Mesendoderm (in vitro differentiated cells): ENCODE measurements at regions not wholly inside any gene's neighbourhood (a gene's known extent, or its start where the extent isn't known, plus 50 kb on each side); places are given as distances from the start of the nearest gene placed in this dataset.

Experiments
- DNase-seq: peaks from one replicate; pipeline ENCODE4 v3.0.0; 2013
- H2AK5ac ChIP-seq: 2 replicates; pipeline ENCODE4 v1.6.1; 2013; ENCODE audit warnings: low read length, inconsistent platforms
- H2BK120ac ChIP-seq: 2 replicates; pipeline ENCODE4 v1.6.1; 2013; ENCODE audit warnings: low read depth, mild to moderate bottlenecking, low read length, moderate library complexity, mixed read lengths
- H2BK15ac ChIP-seq: replicated peaks from 2 replicates; pipeline ENCODE4 v1.6.1; 2013; ENCODE audit warnings: low read depth, mild to moderate bottlenecking, moderate library complexity
- H2BK5ac ChIP-seq: 2 replicates; pipeline ENCODE4 v1.6.1; 2013; ENCODE audit warnings: low read length, inconsistent platforms
- H3K18ac ChIP-seq: 2 replicates; pipeline ENCODE4 v1.6.1; 2013; ENCODE audit warnings: mild to moderate bottlenecking, low read length, mixed read lengths
- H3K23ac ChIP-seq: one replicate; pipeline ENCODE4 v1.6.1; 2013; ENCODE audit warnings: low read length
- H3K27ac ChIP-seq: 2 replicates; pipeline ENCODE4 v1.5.1; 2013; ENCODE audit warnings: low read depth, mild to moderate bottlenecking, inconsistent platforms, low read length, moderate library complexity
- H3K27me3 ChIP-seq: 2 replicates; pipeline ENCODE4 v1.6.1; 2013; ENCODE audit warnings: low read length, control low read depth, mild to moderate bottlenecking, inconsistent platforms; ENCODE audit not compliant: insufficient read depth, poor library complexity
- H3K36me3 ChIP-seq: 2 replicates; pipeline ENCODE4 v1.6.1; 2013; ENCODE audit warnings: low read length, inconsistent platforms; ENCODE audit not compliant: control insufficient read depth, insufficient read depth
- H3K4ac ChIP-seq: one replicate; pipeline ENCODE4 v1.6.1; 2013; ENCODE audit warnings: low read depth, mild to moderate bottlenecking, low read length, moderate library complexity
- H3K4me1 ChIP-seq: 2 replicates; pipeline ENCODE4 v1.6.1; 2013; ENCODE audit warnings: low read depth, low read length, inconsistent platforms; ENCODE audit not compliant: control insufficient read depth
- H3K4me2 ChIP-seq: 2 replicates; pipeline ENCODE4 v1.6.1; 2013; ENCODE audit warnings: low read length
- H3K4me3 ChIP-seq: 2 replicates; pipeline ENCODE4 v1.5.1; 2013; ENCODE audit warnings: mild to moderate bottlenecking, low read length
- H3K56ac ChIP-seq: one replicate; pipeline ENCODE4 v1.6.1; 2013; ENCODE audit warnings: low read length
- H3K79me1 ChIP-seq: 2 replicates; pipeline ENCODE4 v1.6.1; 2013; ENCODE audit warnings: low read length, inconsistent platforms
- H3K79me2 ChIP-seq: 2 replicates; pipeline ENCODE4 v1.6.1; 2013; ENCODE audit warnings: mild to moderate bottlenecking, low read length; ENCODE audit not compliant: control insufficient read depth, insufficient read depth
- H3K9ac ChIP-seq: 2 replicates; pipeline ENCODE4 v1.6.1; 2013; ENCODE audit warnings: low read length, inconsistent platforms
- H4K5ac ChIP-seq: one replicate; pipeline ENCODE4 v1.6.1; 2013; ENCODE audit warnings: low read length
- H4K8ac ChIP-seq: one replicate; pipeline ENCODE4 v1.6.1; 2013; ENCODE audit warnings: low read depth, mild to moderate bottlenecking, control low read depth, low read length, moderate library complexity
- WGBS: extraction: QIAGEN DNeasy Blood & Tissue Kit; methylation state at CpG from one replicate; pipeline ENCODE4 v1.1.7; 2013; ENCODE audit warnings: low lambda C conversion rate, missing lambda C conversion rate; ENCODE audit not compliant: insufficient coverage; ENCODE audit errors: extremely low coverage; 5-methylcytosine and 5-hydroxymethylcytosine counted together

- Histone ChIP-seq H2BK15ac (no peak overlapping the region), H4K8ac (no peak overlapping the region), H3K79me1 (no peaks in the 10 kb centered on the region), H3K4me3 (no peak overlapping the region), H3K18ac (no peak overlapping the region), H3K36me3 (no peaks in the 10 kb centered on the region), H2BK120ac (no peak overlapping the region), H3K56ac (no peak overlapping the region), H3K27ac (no peak overlapping the region), H2BK5ac (no peak overlapping the region), H3K79me2 (no peaks in the 10 kb centered on the region), H2AK5ac (no peak overlapping the region), H3K27me3 (no peaks in the 10 kb centered on the region), H3K9ac (no peak overlapping the region), H3K4me1 (no peaks in the 10 kb centered on the region), H3K23ac (no peak overlapping the region), H3K4me2 (no peak overlapping the region), H3K4ac (no peak overlapping the region), H4K5ac (no peak overlapping the region)
- no CpG with 5 or more reads among the region's 3 CpGs for WGBS
- peak; percentile 60 for DNase-seq
Measured at GRCh38 chr14:48963231-48963790, 622.9 kb downstream of the RPS29 start.

GRCh38 chr14:48957486-48957885 lies 628.7 kb downstream of the RPS29 start:
- Histone ChIP-seq H3K36me3 (no peaks in the 10 kb centered on the region), H3K4me2 (no peak overlapping the region), H3K4me1 (no peaks in the 10 kb centered on the region), H2BK15ac (no peak overlapping the region), H3K79me1 (no peaks in the 10 kb centered on the region), H3K4me3 (no peak overlapping the region), H3K23ac (no peak overlapping the region), H3K56ac (no peak overlapping the region), H3K27me3 (no peaks in the 10 kb centered on the region), H4K8ac (no peak overlapping the region), H3K79me2 (no peaks in the 10 kb centered on the region), H3K18ac (no peak overlapping the region), H2BK5ac (no peak overlapping the region), H2AK5ac (no peak overlapping the region), H3K4ac (no peak overlapping the region), H4K5ac (no peak overlapping the region), H3K27ac (no peak overlapping the region), H2BK120ac (no peak overlapping the region), H3K9ac (no peak overlapping the region)
- no CpG with 5 or more reads among the region's 5 CpGs for WGBS
- no peak for DNase-seq

GRCh38 chr14:48955857-48956256 lies 630.3 kb downstream of the RPS29 start:
- H3K27me3 ChIP-seq, result no peaks in the 10 kb centered on the region
- no peak overlapping the region for H3K56ac ChIP-seq
- DNase-seq, result no peak
- no peak overlapping the region for H2BK120ac ChIP-seq
- H3K4me2 ChIP-seq, result no peak overlapping the region
- no peaks in the 10 kb centered on the region for H3K79me2 ChIP-seq
- no peak overlapping the region for H2AK5ac ChIP-seq
- H3K9ac ChIP-seq, result no peak overlapping the region
- no peak overlapping the region for H3K4me3 ChIP-seq
- H3K18ac ChIP-seq, result no peak overlapping the region
- H4K8ac ChIP-seq, result no peak overlapping the region
- H3K23ac ChIP-seq, result no peak overlapping the region
- no peak overlapping the region for H3K4ac ChIP-seq
- H3K4me1 ChIP-seq, result no peaks in the 10 kb centered on the region
- no peak overlapping the region for H3K27ac ChIP-seq
- no peak overlapping the region for H2BK5ac ChIP-seq
- no peak overlapping the region for H2BK15ac ChIP-seq
- H3K36me3 ChIP-seq, result no peaks in the 10 kb centered on the region
- H3K79me1 ChIP-seq, result no peaks in the 10 kb centered on the region
- no CpG with 5 or more reads among the region's 1 CpG for WGBS
- H4K5ac ChIP-seq, result no peak overlapping the region

GRCh38 chr14:48954446-48954845 lies 631.7 kb downstream of the RPS29 start:
- H3K27me3 ChIP-seq, result no peaks in the 10 kb centered on the region
- H3K4me2 ChIP-seq, result no peak overlapping the region
- no peak overlapping the region for H2AK5ac ChIP-seq
- no peaks in the 10 kb centered on the region for H3K79me1 ChIP-seq
- no peaks in the 10 kb centered on the region for H3K79me2 ChIP-seq
- no peak overlapping the region for H3K9ac ChIP-seq
- H3K23ac ChIP-seq, result no peak overlapping the region
- no peaks in the 10 kb centered on the region for H3K4me1 ChIP-seq
- no peak overlapping the region for H3K4me3 ChIP-seq
- no CpG with 5 or more reads among the region's 1 CpG for WGBS
- H4K8ac ChIP-seq, result no peak overlapping the region
- H3K27ac ChIP-seq, result no peak overlapping the region
- no peak overlapping the region for H3K56ac ChIP-seq
- no peak overlapping the region for H3K4ac ChIP-seq
- no peak overlapping the region for H3K18ac ChIP-seq
- no peak overlapping the region for H2BK15ac ChIP-seq
- no peak overlapping the region for H4K5ac ChIP-seq
- no peak overlapping the region for H2BK5ac ChIP-seq
- no peak for DNase-seq
- H2BK120ac ChIP-seq, result no peak overlapping the region
- H3K36me3 ChIP-seq, result no peaks in the 10 kb centered on the region

GRCh38 chr14:48944809-48945208 lies 641.4 kb downstream of the RPS29 start:
- Histone ChIP-seq H3K27me3 (no peaks in the 10 kb centered on the region), H4K5ac (no peak overlapping the region), H3K79me1 (no peaks in the 10 kb centered on the region), H3K36me3 (no peaks in the 10 kb centered on the region), H2BK5ac (no peak overlapping the region), H3K4me3 (no peak overlapping the region), H4K8ac (no peak overlapping the region), H2BK120ac (no peak overlapping the region), H3K4me2 (no peak overlapping the region), H2AK5ac (no peak overlapping the region), H3K27ac (no peak overlapping the region), H3K79me2 (no peaks in the 10 kb centered on the region), H3K4me1 (no peaks in the 10 kb centered on the region), H3K18ac (no peak overlapping the region), H2BK15ac (no peak overlapping the region), H3K9ac (no peak overlapping the region), H3K4ac (no peak overlapping the region), H3K56ac (no peak overlapping the region), H3K23ac (no peak overlapping the region)
- WGBS, result no CpG with 5 or more reads among the region's 4 CpGs
- DNase-seq, result no peak

GRCh38 chr14:48943913-48944312 lies 642.3 kb downstream of the RPS29 start:
- H3K18ac ChIP-seq, result no peak overlapping the region
- H3K23ac ChIP-seq, result no peak overlapping the region
- H3K4ac ChIP-seq, result no peak overlapping the region
- no peaks in the 10 kb centered on the region for H3K79me1 ChIP-seq
- H2BK120ac ChIP-seq, result no peak overlapping the region
- WGBS, result no CpG with 5 or more reads among the region's 4 CpGs
- no peaks in the 10 kb centered on the region for H3K27me3 ChIP-seq
- H3K36me3 ChIP-seq, result no peaks in the 10 kb centered on the region
- H3K9ac ChIP-seq, result no peak overlapping the region
- H4K5ac ChIP-seq, result no peak overlapping the region
- no peak overlapping the region for H2BK15ac ChIP-seq
- no peak overlapping the region for H3K4me2 ChIP-seq
- H3K56ac ChIP-seq, result no peak overlapping the region
- no peaks in the 10 kb centered on the region for H3K4me1 ChIP-seq
- no peak for DNase-seq
- no peak overlapping the region for H2BK5ac ChIP-seq
- H4K8ac ChIP-seq, result no peak overlapping the region
- no peak overlapping the region for H3K4me3 ChIP-seq
- no peak overlapping the region for H2AK5ac ChIP-seq
- H3K27ac ChIP-seq, result no peak overlapping the region
- H3K79me2 ChIP-seq, result no peaks in the 10 kb centered on the region
